HepG2 (cell line): ENCODE measurements at regions not wholly inside any gene's neighbourhood (a gene's known extent, or its start where the extent isn't known, plus 50 kb on each side); places are given as distances from the start of the nearest gene placed in this dataset.

Experiments
- ATAC-seq: fragments of 200-7000 bp; cut with Tn5 transposase; 3 replicates; pipeline ENCODE4 v1.9.1; 2020; ENCODE audit warnings: mild to moderate bottlenecking, moderate library complexity
- BruUV-seq: library from RNA; stranded (reverse); fragments of 400-500 nt; replicated peaks from 2 replicates; lab custom pipeline; 2021; lab: Mats Ljungman, UMichigan
- CTCF ChIA-PET: fragments of 300-600 bp; formaldehyde crosslinking; extraction: SDS; loops from one replicate; lab custom pipeline; 2021; ENCODE audit warnings: low total read pairs, inconsistent platforms, low intra/inter-chr PET ratio; lab: Yijun Ruan, JAX
- POLR2A ChIA-PET: fragments of 350-600 bp; sonication (Branson Sonifier 250); formaldehyde crosslinking; loops from one replicate; lab custom pipeline; 2020; ENCODE audit warnings: antibody characterized with exemption, inconsistent platforms; lab: Yijun Ruan, JAX
- DNase-seq: peaks from one replicate; pipeline ENCODE4 v3.0.0-alpha.2; 2015; ENCODE audit warnings: low spot score
- FAIRE-seq: peaks from 3 replicates; lab custom pipeline; 2011; peaks lifted over from hg19 to GRCh38; lab: Jason Lieb, UNC
- H2AFZ ChIP-seq: one replicate; pipeline ENCODE4 v1.6.1; 2011; ENCODE audit warnings: low read length, inconsistent platforms
- H3K27ac ChIP-seq: fragments of 300-600 bp; 3 replicates; pipeline ENCODE4 v1.8.0; 2011; ENCODE audit warnings: mixed run types, mild to moderate bottlenecking, mixed read lengths, low read length, inconsistent platforms; ENCODE audit not compliant: insufficient read depth; ENCODE audit errors: extremely low read length
- H3K27me3 ChIP-seq, 2 experiments: fragments of 200-600 bp in 1 of 2; 2 replicates in 1 of 2; 3 replicates in 1 of 2; pipeline versions ENCODE4 v1.6.0 to v1.8.0; 2011; ENCODE audit warnings: low read length in 2 of 2, mild to moderate bottlenecking in 2 of 2, moderate library complexity in 2 of 2, inconsistent platforms in 1 of 2; ENCODE audit not compliant: insufficient read depth in 2 of 2, control insufficient read depth in 1 of 2
- H3K36me3 ChIP-seq, 2 experiments: fragments of 200-600 bp in 1 of 2; replicated peaks in 1 of 2; 2 replicates in 1 of 2; 3 replicates in 1 of 2; pipeline versions ENCODE4 v1.5.1 to v1.8.0; 2011; ENCODE audit warnings: low read length in 2 of 2, inconsistent platforms in 1 of 2; ENCODE audit not compliant: insufficient read depth in 2 of 2, control insufficient read depth in 1 of 2
- H3K4me1 ChIP-seq: 2 replicates; pipeline ENCODE4 v1.5.1; 2012; ENCODE audit warnings: low read length, inconsistent platforms; ENCODE audit not compliant: insufficient read depth
- H3K4me2 ChIP-seq: 2 replicates; pipeline ENCODE4 v1.6.0; 2011; ENCODE audit warnings: low read depth, low read length, inconsistent platforms
- H3K4me3 ChIP-seq, 3 experiments: fragments of 200-600 bp in 1 of 3; sonication (generic), shearing (Covaris generic) in 1 of 3; replicated peaks in 1 of 3; 2 replicates each; pipeline ENCODE4 v1.5.1; 2011 to 2016; ENCODE audit warnings: low read length in 3 of 3, inconsistent platforms in 2 of 3, low read depth in 2 of 3, mild to moderate bottlenecking in 2 of 3, control low read depth in 1 of 3, mixed read lengths in 1 of 3; ENCODE audit not compliant: insufficient read depth in 1 of 3
- H3K79me2 ChIP-seq: one replicate; pipeline ENCODE4 v1.6.1; 2011; ENCODE audit warnings: low read length, inconsistent platforms; ENCODE audit not compliant: insufficient read depth
- H3K9ac ChIP-seq: 2 replicates; pipeline ENCODE4 v1.6.0; 2011; ENCODE audit warnings: mild to moderate bottlenecking, low read depth, low read length, inconsistent platforms; ENCODE audit not compliant: insufficient read depth
- H3K9me3 ChIP-seq: 2 replicates; pipeline ENCODE4 v1.5.1; 2012; ENCODE audit warnings: mild to moderate bottlenecking, low read length
- H4K20me1 ChIP-seq: 2 replicates; pipeline ENCODE4 v1.6.0; 2011; ENCODE audit warnings: inconsistent platforms, mild to moderate bottlenecking, low read length, moderate library complexity; ENCODE audit not compliant: insufficient read depth
- CBX5 ChIP-seq: sonication (generic); formaldehyde crosslinking; IDR thresholded peaks from 2 replicates; pipeline ENCODE4 v1.4.0; 2020; ENCODE audit warnings: missing genetic modification reagents, borderline replicate concordance
- HNF4G ChIP-seq, 2 experiments: sonication (generic) in 1 of 2; formaldehyde crosslinking in 1 of 2; IDR thresholded peaks; 2 replicates each; pipeline versions ENCODE4 v1.4.0 to v1.6.1; 2011 to 2020; ENCODE audit warnings: borderline replicate concordance in 2 of 2, low read depth in 2 of 2, mild to moderate bottlenecking in 2 of 2, low read length in 1 of 2, missing genetic modification reagents in 1 of 2, moderate library complexity in 1 of 2
- HOXD1 ChIP-seq: sonication (generic); formaldehyde crosslinking; IDR thresholded peaks from 2 replicates; pipeline ENCODE4 v1.5.0; 2020; ENCODE audit warnings: missing genetic modification reagents
- IRF1 ChIP-seq: sonication (generic); formaldehyde crosslinking; IDR thresholded peaks from 2 replicates; pipeline ENCODE4 v1.4.0; 2020; ENCODE audit warnings: low read depth, mild to moderate bottlenecking, missing genetic modification reagents
- MAFK ChIP-seq, 2 experiments: IDR thresholded peaks in 1 of 2; conservative IDR thresholded peaks in 1 of 2; 2 replicates each; pipeline ENCODE4 v1.6.1; 2011; ENCODE audit warnings: improper control_type of control experiment in 2 of 2, low read length in 2 of 2
- NR2F6 ChIP-seq, 2 experiments: IDR thresholded peaks; 2 replicates each; pipeline ENCODE4 v1.6.1; 2016; ENCODE audit warnings: antibody characterized with exemption in 1 of 2, mild to moderate bottlenecking in 1 of 2
- PBX2 ChIP-seq: IDR thresholded peaks from 2 replicates; pipeline ENCODE4 v1.6.1; 2016; ENCODE audit warnings: control low read depth
- ZKSCAN1 ChIP-seq: fragments of 150-350 bp; IDR thresholded peaks from 2 replicates; pipeline ENCODE4 v1.6.1; 2014; ENCODE audit warnings: low read length
- ZNF225 ChIP-seq: sonication (generic); formaldehyde crosslinking; IDR thresholded peaks from 2 replicates; pipeline ENCODE4 v1.4.0; 2020; ENCODE audit warnings: mild to moderate bottlenecking, missing genetic modification reagents
- ZNF431 ChIP-seq: sonication (generic); formaldehyde crosslinking; IDR thresholded peaks from 2 replicates; pipeline ENCODE4 v1.9.0; 2022; ENCODE audit warnings: missing genetic modification reagents, low read depth, mild to moderate bottlenecking, borderline replicate concordance
- ZNF503 ChIP-seq: sonication (generic); formaldehyde crosslinking; IDR thresholded peaks from 2 replicates; pipeline ENCODE4 v1.4.0; 2020; ENCODE audit warnings: missing genetic modification reagents
- ZNF557 ChIP-seq: sonication (generic); formaldehyde crosslinking; IDR thresholded peaks from 2 replicates; pipeline ENCODE4 v1.4.0; 2020; ENCODE audit warnings: missing genetic modification reagents
- ZNF709 ChIP-seq: sonication (generic); formaldehyde crosslinking; IDR thresholded peaks from 2 replicates; pipeline ENCODE4 v1.5.0; 2020; ENCODE audit warnings: mild to moderate bottlenecking, missing genetic modification reagents
- ZNF740 ChIP-seq: sonication (generic); formaldehyde crosslinking; IDR thresholded peaks from 2 replicates; pipeline ENCODE4 v1.4.0; 2020; ENCODE audit warnings: missing genetic modification reagents
- ZNF776 ChIP-seq: sonication (generic); formaldehyde crosslinking; IDR thresholded peaks from 2 replicates; pipeline ENCODE4 v1.4.0; 2020; ENCODE audit warnings: mild to moderate bottlenecking, missing genetic modification reagents
- ZSCAN30 ChIP-seq: sonication (generic); formaldehyde crosslinking; IDR thresholded peaks from 2 replicates; pipeline ENCODE4 v1.5.0; 2020; ENCODE audit warnings: mild to moderate bottlenecking, missing genetic modification reagents
- in situ Hi-C: cut with HindIII; loops from 2 replicates; pipeline ENCODE4 v1.10.0; 2017; ENCODE audit warnings: low pct_unique_long_range_greater_than_20kb; ENCODE audit not compliant: extremely low pct_ligation_motif_present
- intact Hi-C: fragments of 100-400 bp; cut with micrococcal nuclease; formaldehyde crosslinking; loops from one replicate; pipeline ENCODE4 v1.10.0; 2022; ENCODE audit not compliant: unreplicated experiment

- Histone ChIP-seq H4K20me1 (no peaks in the 10 kb centered on the region), H2AFZ (no peak overlapping the region), H3K4me1 (no peaks in the 10 kb centered on the region), H3K27me3 (no peaks in the 10 kb centered on the region), H3K4me3 (no peak overlapping the region), H3K79me2 (no peaks in the 10 kb centered on the region), H3K36me3 (no peaks in the 10 kb centered on the region), H3K9ac (no peak overlapping the region), H3K4me2 (no peak overlapping the region), H3K27ac (no peak overlapping the region), H3K9me3 (peaks cover 12% of the 10 kb centered on the region)
- ChIA-PET CTCF (no interaction called here), POLR2A (no interaction called here)
- in situ Hi-C loops (no loop called here), intact Hi-C loops (no loop called here)
- no TSS peak for BruUV-seq
- TF ChIP-seq CBX5 (CRISPR knock-in tag): no peak
- TF ChIP-seq PBX2 (CRISPR knock-in tag): no peak
- no peak for TF ChIP-seq ZNF225 (CRISPR knock-in tag)
- no peak for TF ChIP-seq ZNF557
- no peak for TF ChIP-seq ZKSCAN1
- TF ChIP-seq ZNF431 (CRISPR knock-in tag): no peak
- no peak for TF ChIP-seq ZNF740
- no peak for TF ChIP-seq NR2F6 (IDR thresholded peaks at IDR 0.05)
- TF ChIP-seq NR2F6 (CRISPR knock-in tag; IDR thresholded peaks at IDR 0.05): no peak
- DNase-seq (no peak), ATAC-seq (no peak), FAIRE-seq (no peak)
Measured at GRCh38 chr10:9045311-9045710, 990.8 kb downstream of the GATA3 start.

- no peak for DNase-seq
- Histone ChIP-seq H3K79me2 (no peaks in the 10 kb centered on the region), H3K27ac (no peak overlapping the region), H2AFZ (no peak overlapping the region), H4K20me1 (no peaks in the 10 kb centered on the region), H3K4me2 (no peak overlapping the region), H3K9ac (no peak overlapping the region), H3K9me3 (peaks cover 16% of the 10 kb centered on the region), H3K36me3 (no peaks in the 10 kb centered on the region), H3K4me3 (no peak overlapping the region), H3K4me1 (no peaks in the 10 kb centered on the region), H3K27me3 (no peaks in the 10 kb centered on the region)
- ATAC-seq: no peak
- POLR2A ChIA-PET: no interaction called here
- no peak for FAIRE-seq
- in situ Hi-C loops (no loop called here), intact Hi-C loops (no loop called here)
- CTCF ChIA-PET: no interaction called here
- BruUV-seq: no TSS peak
- TF ChIP-seq IRF1 (CRISPR knock-in tag) (no peak), ZNF776 (CRISPR knock-in tag) (no peak), MAFK (conservative IDR thresholded peaks at IDR 0.05 in 1 of 2, IDR thresholded peaks at IDR 0.05 in 1 of 2; ENCODE audit: low read length in 2 of 2) (no peak), ZNF503 (CRISPR knock-in tag) (no peak), HNF4G (IDR thresholded peaks at IDR 0.05; ENCODE audit: borderline replicate concordance, low read depth, low read length) (no peak), HNF4G (CRISPR knock-in tag; IDR thresholded peaks at IDR 0.05; ENCODE audit: borderline replicate concordance, low read depth) (no peak), HOXD1 (CRISPR knock-in tag) (no peak), ZSCAN30 (CRISPR knock-in tag) (no peak), ZNF709 (CRISPR knock-in tag) (no peak)
Measured at GRCh38 chr10:9051328-9051974, 997.0 kb downstream of the GATA3 start.
